HUES6 (cell line): ENCODE measurements at regions not wholly inside any gene's neighbourhood (a gene's known extent, or its start where the extent isn't known, plus 50 kb on each side); places are given as distances from the start of the nearest gene placed in this dataset.
"Not testable (repeated sequence)": the region's sequence is repeated elsewhere in the genome, so short reads cannot be mapped to it uniquely, and the experiment has no call there.

Experiments used
- H3K27ac ChIP-seq: 2 replicates; pipeline ENCODE4 v1.7.0; 2013; ENCODE audit warnings: low read depth, mild to moderate bottlenecking, low read length, inconsistent platforms
- H3K27me3 ChIP-seq: 2 replicates; pipeline ENCODE4 v1.6.1; 2013; ENCODE audit warnings: low read length; ENCODE audit not compliant: control insufficient read depth, insufficient read depth
- H3K36me3 ChIP-seq: 2 replicates; pipeline ENCODE4 v1.6.1; 2013; ENCODE audit warnings: low read length; ENCODE audit not compliant: control insufficient read depth, insufficient read depth
- H3K4me1 ChIP-seq: 2 replicates; pipeline ENCODE4 v1.6.1; 2013; ENCODE audit warnings: low read length; ENCODE audit not compliant: control insufficient read depth, insufficient read depth
- H3K4me3 ChIP-seq: 2 replicates; pipeline ENCODE4 v1.5.1; 2013; ENCODE audit warnings: low read depth, low read length
- H3K9ac ChIP-seq: one replicate; pipeline ENCODE4 v1.6.1; 2013; ENCODE audit warnings: mild to moderate bottlenecking, low read length
- H3K9me3 ChIP-seq: 2 replicates; pipeline ENCODE4 v1.6.1; 2013; ENCODE audit warnings: low read depth, low read length; ENCODE audit not compliant: control insufficient read depth, insufficient read depth

DNA sequence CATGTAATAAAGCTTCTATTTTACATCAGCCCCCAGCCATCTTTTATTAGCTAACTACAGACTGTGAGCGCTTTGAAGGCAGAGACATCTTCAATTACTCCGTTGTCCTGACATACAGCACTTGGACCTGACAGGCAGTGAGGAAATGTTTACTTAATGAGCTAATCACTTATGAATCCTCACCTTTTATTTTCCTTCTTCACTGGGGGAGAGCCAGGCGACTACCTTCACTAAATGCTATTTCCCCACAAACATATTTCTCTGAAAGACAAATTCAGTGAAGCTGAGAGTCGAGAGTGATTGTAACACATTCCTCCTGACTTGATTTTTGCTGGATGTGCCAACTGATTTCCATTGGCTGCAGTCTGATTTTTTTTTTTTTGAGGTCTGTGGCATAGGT is 192.1 kb upstream of the CLINT1 start:
- no peaks in the 10 kb centered on the region for H3K9me3 ChIP-seq

GRCh38 chr5:158050421-158050820 is 191.5 kb upstream of the CLINT1 start:
- Histone ChIP-seq H3K9me3 (no peaks in the 10 kb centered on the region), H3K27ac (no peak overlapping the region), H3K27me3 (no peaks in the 10 kb centered on the region), H3K9ac (no peak overlapping the region), H3K4me3 (no peak overlapping the region), H3K36me3 (no peaks in the 10 kb centered on the region), H3K4me1 (no peaks in the 10 kb centered on the region)

More for the DNA sequence above, 192.1 kb upstream of the CLINT1 start:
- no peaks in the 10 kb centered on the region for H3K27me3 ChIP-seq
- no peak overlapping the region for H3K4me3 ChIP-seq
- H3K9ac ChIP-seq, result no peak overlapping the region
- no peaks in the 10 kb centered on the region for H3K4me1 ChIP-seq
- no peaks in the 10 kb centered on the region for H3K36me3 ChIP-seq
- H3K27ac ChIP-seq, result no peak overlapping the region

DNA sequence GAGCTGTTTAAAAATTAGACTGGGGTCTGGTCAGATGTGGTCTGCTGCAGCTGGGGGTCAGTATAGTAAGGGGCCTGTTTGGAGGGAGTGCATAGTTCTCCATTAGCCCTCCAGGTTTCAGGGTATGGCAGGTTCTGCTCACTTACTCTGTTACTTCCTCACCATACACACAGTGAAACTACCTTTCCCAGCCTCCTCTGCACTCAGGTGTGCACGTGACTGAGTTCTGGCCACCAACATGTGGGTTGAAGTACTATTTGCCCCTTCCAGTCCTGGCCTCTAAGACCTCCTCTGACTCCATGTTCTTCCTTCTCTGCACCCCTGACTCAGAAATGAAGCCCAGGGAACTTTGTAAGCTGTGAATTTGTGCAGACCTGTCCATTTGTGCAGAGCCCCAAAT is 190.5 kb upstream of the CLINT1 start:
- no peak overlapping the region for H3K9ac ChIP-seq
- H3K4me3 ChIP-seq, result no peak overlapping the region
- no peaks in the 10 kb centered on the region for H3K9me3 ChIP-seq
- no peak overlapping the region for H3K27ac ChIP-seq
- no peaks in the 10 kb centered on the region for H3K36me3 ChIP-seq
- H3K27me3 ChIP-seq, result no peaks in the 10 kb centered on the region
- no peaks in the 10 kb centered on the region for H3K4me1 ChIP-seq

DNA sequence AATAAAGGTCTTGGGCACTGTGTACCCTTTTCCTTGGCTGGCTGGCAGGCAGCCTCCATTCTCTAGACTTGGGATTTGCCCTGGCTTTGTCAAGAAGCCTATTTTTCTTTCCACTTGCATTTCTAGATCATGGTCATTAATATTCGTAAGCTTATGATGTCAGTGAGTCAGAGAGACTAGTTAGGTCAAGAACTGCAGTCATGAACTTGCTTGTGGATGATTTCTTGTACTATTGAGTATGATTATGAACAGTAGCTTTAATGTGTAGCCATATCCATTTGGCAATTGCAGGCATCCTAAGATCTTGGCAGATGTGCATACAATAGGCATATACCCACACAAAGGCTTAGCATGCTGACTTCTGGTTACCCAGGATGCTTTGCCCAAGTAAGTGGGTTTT is 186.8 kb upstream of the CLINT1 start:
- H3K4me1 ChIP-seq, result no peaks in the 10 kb centered on the region
- H3K27ac ChIP-seq, result no peak overlapping the region
- no peak overlapping the region for H3K4me3 ChIP-seq
- H3K9me3 ChIP-seq, result no peaks in the 10 kb centered on the region
- H3K27me3 ChIP-seq, result no peaks in the 10 kb centered on the region
- H3K36me3 ChIP-seq, result no peaks in the 10 kb centered on the region
- H3K9ac ChIP-seq, result no peak overlapping the region

GRCh38 chr5:158039911-158040347 is 181.0 kb upstream of the CLINT1 start:
- no peak overlapping the region for H3K4me3 ChIP-seq
- H3K9ac ChIP-seq, result no peak overlapping the region
- H3K4me1 ChIP-seq, result no peaks in the 10 kb centered on the region
- H3K9me3 ChIP-seq, result peaks cover 15% of the 10 kb centered on the region
- H3K27me3 ChIP-seq, result no peaks in the 10 kb centered on the region
- no peak overlapping the region for H3K27ac ChIP-seq
- H3K36me3 ChIP-seq, result no peaks in the 10 kb centered on the region

DNA sequence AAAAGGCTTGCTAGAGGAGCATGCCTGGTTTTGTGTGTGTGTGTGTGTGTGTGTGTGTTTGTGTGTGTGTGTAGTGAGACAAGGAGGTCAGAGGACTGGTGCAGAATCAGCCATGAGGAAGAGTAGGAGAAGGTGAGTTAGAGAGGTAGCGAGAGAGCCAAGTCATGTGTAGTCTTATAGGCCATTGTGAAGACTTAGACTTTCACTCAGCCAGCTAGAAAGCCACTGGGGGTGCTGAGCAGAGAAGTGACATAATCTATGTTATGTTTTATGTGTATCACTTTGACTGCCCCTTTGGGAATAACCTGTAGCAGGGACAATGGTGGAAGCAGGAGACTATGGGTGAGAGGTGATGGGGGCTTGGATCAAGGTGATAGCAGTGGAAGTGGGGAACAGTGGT is 180.5 kb upstream of the CLINT1 start:
- peaks cover 20% of the 10 kb centered on the region for H3K9me3 ChIP-seq
- no peak overlapping the region for H3K9ac ChIP-seq
- no peaks in the 10 kb centered on the region for H3K36me3 ChIP-seq
- H3K27ac ChIP-seq, result no peak overlapping the region
- H3K4me1 ChIP-seq, result no peaks in the 10 kb centered on the region
- H3K4me3 ChIP-seq, result no peak overlapping the region
- no peaks in the 10 kb centered on the region for H3K27me3 ChIP-seq

GRCh38 chr5:158036983-158037595 is 178.1 kb upstream of the CLINT1 start:
- not testable (repeated sequence) for H3K4me1 ChIP-seq

GRCh38 chr5:158034586-158034985 is 175.6 kb upstream of the CLINT1 start:
- H3K27me3 ChIP-seq, H3K4me3 ChIP-seq, H3K27ac ChIP-seq, H3K36me3 ChIP-seq, H3K4me1 ChIP-seq, H3K9ac ChIP-seq: not testable (repeated sequence)
- H3K9me3 ChIP-seq, result peaks cover 23% of the 10 kb centered on the region

More at GRCh38 chr5:158036983-158037595, 178.1 kb upstream of the CLINT1 start:
- H3K27ac ChIP-seq, H3K4me3 ChIP-seq, H3K27me3 ChIP-seq, H3K36me3 ChIP-seq, H3K9ac ChIP-seq: not testable (repeated sequence)
- peaks cover 23% of the 10 kb centered on the region for H3K9me3 ChIP-seq

DNA sequence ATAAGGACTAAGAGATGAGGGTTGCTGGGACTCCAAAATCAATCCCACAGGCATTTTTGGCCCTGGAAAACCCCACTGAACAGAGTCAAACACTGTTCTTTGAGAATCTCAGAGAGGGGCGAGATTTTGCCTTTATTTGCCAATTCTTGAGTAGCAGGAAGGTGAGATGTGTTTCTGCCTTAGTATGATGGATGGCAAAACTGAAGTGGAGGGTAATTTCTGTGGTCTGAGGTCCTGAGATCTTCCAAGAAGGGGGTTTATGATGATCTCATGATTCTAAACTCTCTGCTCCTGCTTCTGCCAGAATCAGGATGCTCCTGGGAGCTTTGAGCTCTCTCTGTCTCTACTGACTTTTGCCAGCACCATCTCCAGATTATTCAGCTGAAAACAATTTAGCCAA is 174.8 kb upstream of the CLINT1 start:
- Histone ChIP-seq H3K4me3 (no peak overlapping the region), H3K36me3 (no peaks in the 10 kb centered on the region), H3K9me3 (peaks cover 23% of the 10 kb centered on the region), H3K27me3 (no peaks in the 10 kb centered on the region), H3K4me1 (no peaks in the 10 kb centered on the region), H3K9ac (no peak overlapping the region), H3K27ac (no peak overlapping the region)

DNA sequence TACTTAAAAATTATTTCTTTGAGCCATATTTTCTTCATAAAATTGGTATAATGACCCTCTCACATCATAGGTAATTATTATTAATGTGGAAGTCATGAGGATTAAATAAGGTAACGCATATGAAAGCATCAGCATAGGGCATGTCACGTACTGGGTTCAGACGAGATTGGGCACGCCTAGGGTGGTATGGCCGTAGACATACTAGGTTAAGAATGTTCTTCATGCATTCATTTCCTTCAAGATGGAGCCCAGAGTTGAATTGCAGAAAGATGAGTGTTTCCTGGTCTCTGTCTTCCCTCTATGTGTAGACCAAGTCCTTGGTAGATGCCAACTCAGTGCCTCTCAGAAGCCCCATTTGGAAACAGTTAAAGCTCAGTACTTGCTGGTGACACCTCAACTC is 174.1 kb upstream of the CLINT1 start:
- no peak overlapping the region for H3K4me3 ChIP-seq
- no peaks in the 10 kb centered on the region for H3K36me3 ChIP-seq
- H3K9ac ChIP-seq, result no peak overlapping the region
- peaks cover 3% of the 10 kb centered on the region; the same call in 1 of the 2 replicates for H3K4me1 ChIP-seq
- H3K9me3 ChIP-seq, result peaks cover 23% of the 10 kb centered on the region
- no peak overlapping the region for H3K27ac ChIP-seq
- no peaks in the 10 kb centered on the region for H3K27me3 ChIP-seq

- H3K4me1 ChIP-seq, result peaks cover 11% of the 10 kb centered on the region; the same call in 1 of the 2 replicates
- no peak overlapping the region for H3K27ac ChIP-seq
- H3K36me3 ChIP-seq, result no peaks in the 10 kb centered on the region
- H3K4me3 ChIP-seq, result no peak overlapping the region
- H3K9ac ChIP-seq, result no peak overlapping the region
- H3K27me3 ChIP-seq, result no peaks in the 10 kb centered on the region
- H3K9me3 ChIP-seq, result peaks cover 20% of the 10 kb centered on the region
Observed at GRCh38 chr5:158032246-158032645, 173.3 kb upstream of the CLINT1 start.
